HG02884 (cell line): ENCODE measurements at regions not wholly inside any gene's neighbourhood (a gene's known extent, or its start where the extent isn't known, plus 50 kb on each side); places are given as distances from the start of the nearest gene placed in this dataset.
"Not testable (repeated sequence)": the region's sequence is repeated elsewhere in the genome, so short reads cannot be mapped to it uniquely, and the experiment has no call there.

Source experiments
- ATAC-seq: cut with Tn5 transposase; IDR thresholded peaks from one replicate; pipeline ENCODE4 v1.9.1; 2021; ENCODE audit warnings: mild to moderate bottlenecking, moderate library complexity; ENCODE audit not compliant: unreplicated experiment

GRCh38 chr7:113402482-113402881, 284.1 kb upstream of the SMIM30 start:
- ATAC-seq: no peak

- no peak for ATAC-seq
Measured at GRCh38 chr7:113402005-113402404, 283.7 kb upstream of the SMIM30 start.

DNA sequence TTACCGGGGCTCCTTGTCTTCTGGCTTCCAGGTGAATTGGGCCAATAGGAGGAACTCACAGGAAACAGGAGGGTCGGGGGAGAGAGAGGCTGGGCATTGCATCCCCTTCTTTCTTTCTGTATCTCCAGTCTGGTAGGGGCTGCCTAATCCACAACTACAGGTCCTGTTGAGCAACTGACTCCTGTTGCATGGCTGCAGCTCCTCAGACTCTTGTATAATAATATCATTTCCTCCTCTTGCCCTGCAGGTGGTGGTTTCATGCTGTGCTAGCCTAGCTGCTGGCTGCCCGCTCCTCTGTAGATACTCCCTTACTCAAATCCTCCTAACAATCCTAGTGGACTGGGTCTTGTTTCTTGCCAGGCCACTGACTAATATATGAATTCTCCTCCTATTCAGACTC, 276.5 kb upstream of the SMIM30 start:
- no peak for ATAC-seq

GRCh38 chr7:113392841-113393540, 274.6 kb upstream of the SMIM30 start:
- ATAC-seq: no peak

DNA sequence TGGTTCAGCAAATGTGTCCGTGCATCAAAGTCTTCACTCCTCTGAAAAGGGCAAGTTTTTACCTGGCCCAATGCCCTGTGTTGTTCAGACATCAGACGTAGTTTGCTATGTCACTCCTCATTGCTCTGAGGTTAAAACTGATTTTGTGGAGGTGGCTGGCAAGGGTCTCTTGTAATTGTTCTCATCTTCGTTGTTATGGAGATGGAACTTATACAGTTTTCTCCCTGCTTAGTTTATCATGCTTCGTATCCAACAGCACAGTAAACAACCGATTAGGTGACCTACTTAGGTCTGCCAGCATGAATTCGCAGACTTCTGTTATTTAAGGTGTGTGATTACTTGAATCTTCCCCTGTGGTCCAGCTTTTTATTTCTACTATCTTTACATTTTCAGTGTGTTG, 274.1 kb upstream of the SMIM30 start:
- ATAC-seq: no peak

- no peak for ATAC-seq
Measured at GRCh38 chr7:113389112-113389646, 270.8 kb upstream of the SMIM30 start.

DNA sequence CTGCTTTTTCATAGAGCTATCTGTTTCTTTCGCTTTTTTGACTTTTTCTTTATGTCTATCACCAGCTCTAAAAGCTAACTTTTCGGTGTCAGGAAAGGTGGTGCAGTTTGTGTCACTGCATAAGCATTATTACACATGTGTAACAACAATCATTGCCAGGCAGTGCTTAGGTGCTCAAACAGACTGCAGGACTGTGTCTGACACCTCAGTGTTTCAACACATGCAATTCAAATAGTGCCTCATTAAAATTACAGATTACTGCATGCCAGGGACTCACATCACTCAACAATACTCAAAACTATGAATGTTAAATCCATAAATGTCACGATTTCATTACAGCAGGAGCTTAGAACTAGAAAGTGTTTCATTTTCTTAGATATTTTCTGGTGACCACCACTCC, 265.3 kb upstream of the SMIM30 start:
- no peak for ATAC-seq

DNA sequence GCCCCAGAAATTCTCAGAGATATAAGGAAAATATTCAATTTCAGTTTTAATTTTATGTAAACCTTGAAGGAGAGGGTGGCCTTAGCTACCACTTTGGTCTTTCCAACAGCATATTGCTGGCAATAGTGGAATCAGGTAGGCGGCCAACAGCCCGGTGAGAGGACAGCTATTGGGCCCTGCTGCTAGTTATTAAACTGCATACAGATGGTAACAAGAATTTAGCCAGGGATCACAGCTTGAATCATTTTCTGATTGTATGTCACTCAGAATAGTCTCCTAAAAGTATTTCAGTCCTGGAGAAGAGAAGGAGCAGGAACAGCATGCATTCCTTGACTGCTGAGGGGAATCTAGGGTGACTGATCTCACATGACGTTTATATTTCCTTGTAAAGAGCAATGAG, 261.4 kb upstream of the SMIM30 start:
- no peak for ATAC-seq

DNA sequence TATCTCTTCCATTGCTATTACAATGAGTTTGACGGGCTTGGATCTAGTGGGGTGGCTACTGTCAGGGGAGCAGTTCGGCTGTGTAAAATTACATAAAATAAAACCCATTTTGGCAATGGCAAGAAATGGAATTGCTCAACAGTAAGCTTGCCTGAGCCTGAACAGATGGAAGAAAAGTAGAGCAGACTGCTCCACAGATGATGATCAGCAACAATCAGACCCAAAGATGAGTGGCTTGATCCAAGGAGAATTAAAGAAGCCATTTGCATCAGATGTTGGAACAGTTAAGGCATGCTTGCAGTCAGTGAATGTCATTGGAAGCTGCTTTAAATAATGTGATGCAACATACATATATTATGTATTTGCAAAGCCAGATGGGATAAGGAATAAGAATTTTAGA, 256.6 kb upstream of the SMIM30 start:
- ATAC-seq: no peak

DNA sequence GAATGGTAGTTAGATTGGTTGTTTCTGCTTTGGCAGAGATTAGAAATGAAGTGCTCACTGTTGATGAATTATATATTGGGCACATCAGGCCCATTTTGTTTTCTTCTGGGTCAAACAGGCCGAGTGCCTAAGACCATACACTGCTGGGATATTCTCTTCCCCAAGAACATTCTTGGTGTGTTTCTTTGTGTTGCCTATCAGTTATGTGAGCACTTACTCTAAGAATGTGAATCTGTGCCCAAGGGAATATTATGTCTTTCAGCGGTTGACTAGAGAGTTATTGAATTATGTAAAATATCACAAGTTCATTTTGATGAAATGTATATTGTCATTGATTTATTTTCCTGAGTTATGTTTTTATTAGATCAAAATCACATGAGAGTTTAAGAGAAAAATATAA, 255.5 kb upstream of the SMIM30 start:
- ATAC-seq: no peak

DNA sequence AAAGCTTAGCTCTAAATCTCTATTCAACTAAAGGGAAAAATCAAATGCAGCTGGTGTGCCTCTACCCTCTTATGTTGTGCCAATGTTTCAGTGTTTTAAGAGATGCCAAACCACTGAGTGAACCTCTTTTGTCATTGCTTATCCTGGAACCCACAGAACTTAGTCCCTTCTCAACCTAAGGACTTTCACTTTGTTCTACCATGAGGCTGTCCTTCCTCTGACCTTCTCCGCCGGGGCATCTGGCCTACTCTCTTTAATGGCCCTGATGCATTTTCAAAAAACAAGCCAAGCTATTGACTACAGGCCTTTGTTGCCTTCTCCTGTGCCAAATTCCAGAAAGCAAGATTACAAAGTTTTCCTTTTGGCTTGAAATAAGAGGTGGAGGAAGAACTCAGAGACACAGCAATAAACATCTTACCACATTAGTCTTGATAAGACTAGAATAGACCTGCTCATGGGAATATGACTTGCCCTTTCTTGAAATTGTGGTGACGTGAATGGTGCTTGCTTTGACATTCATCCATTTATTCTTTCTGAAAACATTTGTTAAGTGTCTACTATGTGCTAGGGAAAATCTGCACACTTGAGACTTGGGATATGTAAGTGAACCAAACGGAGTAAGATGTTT, 253.2 kb upstream of the SMIM30 start:
- no peak for ATAC-seq

GRCh38 chr7:113370910-113371309, 252.6 kb upstream of the SMIM30 start:
- no peak for ATAC-seq

GRCh38 chr7:113368256-113368655, 249.9 kb upstream of the SMIM30 start:
- no peak for ATAC-seq

DNA sequence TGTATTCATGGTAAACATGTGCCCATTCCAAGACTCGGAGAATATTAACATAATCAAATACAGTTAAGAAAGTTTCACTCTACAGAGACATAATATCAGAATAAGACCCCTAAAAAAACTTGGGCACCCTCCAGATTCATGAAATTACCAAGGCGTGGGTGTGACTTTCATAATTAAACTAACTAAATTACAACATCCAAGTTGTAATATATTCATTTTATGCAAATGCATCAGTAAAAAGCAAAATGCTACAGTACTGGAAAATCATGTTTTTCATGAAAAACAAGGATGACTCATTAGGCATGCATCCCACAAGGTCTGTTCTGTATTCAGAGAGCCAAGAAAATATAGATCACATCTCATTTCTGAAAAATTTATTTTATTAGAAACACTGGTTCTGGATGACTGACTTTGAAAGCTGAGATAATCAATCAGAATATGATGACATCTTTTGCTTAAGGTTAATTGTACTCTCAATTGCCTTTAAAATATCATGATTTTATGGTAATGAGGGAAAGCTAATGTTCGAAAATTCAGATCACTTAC, 248.8 kb upstream of the SMIM30 start:
- no peak for ATAC-seq

DNA sequence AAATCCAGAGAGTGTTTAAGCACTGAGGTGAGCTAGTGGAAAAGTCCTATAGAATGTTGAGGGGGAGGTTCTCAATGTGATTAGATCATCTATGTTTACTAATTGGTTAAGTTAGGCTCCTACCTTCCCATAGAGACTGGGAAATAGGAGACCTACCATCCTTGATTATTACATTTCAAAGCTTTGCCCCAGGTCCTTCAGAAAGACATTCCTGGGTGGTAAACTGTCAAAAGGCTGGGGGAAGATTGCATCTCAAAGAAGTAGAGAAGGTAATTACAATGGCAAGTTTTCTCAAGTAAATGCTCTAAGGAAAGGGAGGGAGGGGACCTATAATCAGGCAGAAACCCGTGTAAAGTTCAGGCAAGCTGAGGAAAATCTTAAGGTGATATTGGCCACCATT, 247.8 kb upstream of the SMIM30 start:
- ATAC-seq: no peak

- no peak for ATAC-seq
Measured at GRCh38 chr7:113349339-113349738, 231.0 kb upstream of the SMIM30 start.

GRCh38 chr7:113339661-113340060, 221.3 kb upstream of the SMIM30 start:
- ATAC-seq: no peak

DNA sequence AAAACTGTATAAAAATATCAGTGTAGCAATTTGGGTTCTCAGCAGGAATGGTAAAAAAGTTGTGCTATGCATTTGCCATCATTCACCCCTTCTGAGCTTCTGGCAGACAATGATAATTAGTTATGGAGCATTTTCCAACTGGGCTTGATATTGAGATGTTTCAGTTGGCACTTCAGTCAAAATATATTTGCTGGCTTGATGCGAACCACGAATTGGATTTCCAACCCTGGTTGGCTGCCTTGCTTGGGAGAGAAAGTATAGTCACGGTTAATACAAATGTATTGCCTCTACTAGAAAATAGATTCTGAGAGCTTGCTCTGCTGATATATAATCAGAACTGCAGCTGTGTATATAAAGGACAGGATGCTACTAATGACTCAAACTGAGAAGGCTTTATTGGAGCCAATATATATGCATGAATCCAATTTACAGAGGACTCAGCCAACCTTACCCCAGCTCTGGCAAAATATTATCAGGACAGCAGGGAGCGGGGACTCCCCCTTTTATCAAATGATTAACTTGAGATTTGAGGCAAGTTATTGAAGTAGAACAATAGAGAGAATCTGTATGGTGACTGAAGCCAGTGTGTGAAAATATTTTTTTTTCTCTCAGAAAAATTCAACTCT, 219.8 kb upstream of the SMIM30 start:
- ATAC-seq: no peak

DNA sequence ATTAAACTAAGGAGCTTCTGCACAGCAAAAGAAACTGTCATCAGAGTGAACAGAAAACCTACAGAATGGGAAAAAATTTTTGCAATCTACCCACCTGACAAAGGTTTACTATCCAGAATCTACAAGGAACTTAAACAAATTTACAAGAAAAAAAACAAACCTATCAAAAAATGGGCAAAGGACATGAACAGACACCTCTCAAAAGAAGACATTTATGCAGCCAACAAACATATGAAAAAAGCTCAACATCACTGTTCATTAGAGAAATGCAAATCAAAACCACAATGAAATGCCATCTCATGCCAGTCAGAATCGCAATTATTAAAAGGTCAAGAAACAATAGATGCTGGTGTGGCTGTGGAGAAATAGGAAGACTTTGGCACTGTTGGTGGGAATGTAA, 218.5 kb upstream of the SMIM30 start:
- ATAC-seq: not testable (repeated sequence)

- ATAC-seq: no peak
Measured at GRCh38 chr7:113331155-113331898, 213.0 kb upstream of the SMIM30 start.

- ATAC-seq: no peak
Measured at GRCh38 chr7:113321201-113321600, 202.8 kb upstream of the SMIM30 start.
